ENCODE measurements at regions not wholly inside any gene's neighbourhood (a gene's known extent, or its start where the extent isn't known, plus 50 kb on each side); places are given as distances from the start of the nearest gene placed in this dataset.

- H3K4me1 ChIP-seq (ENCODE audit: control insufficient read depth in 2 of 2, insufficient read depth in 2 of 2, low read length in 2 of 2) = no peaks in the 10 kb centered on the region
- no peaks in the 10 kb centered on the region for H3K9me3 ChIP-seq (ENCODE audit: control insufficient read depth in 2 of 2, low read length in 2 of 2)
- no peak overlapping the region for H3K4me3 ChIP-seq (ENCODE audit: low read length in 2 of 2)
- no peaks in the 10 kb centered on the region for H3K27me3 ChIP-seq (ENCODE audit: control insufficient read depth in 2 of 2, insufficient read depth in 2 of 2, low read length in 2 of 2)
- no peak overlapping the region for H3K9ac ChIP-seq (ENCODE audit: low read depth in 1 of 2, low read length in 2 of 2)
- H3K36me3 ChIP-seq (ENCODE audit: control insufficient read depth in 2 of 2, insufficient read depth in 2 of 2, low read length in 2 of 2) = no peaks in the 10 kb centered on the region
- H3K27ac ChIP-seq (ENCODE audit: low read depth in 2 of 2, low read length in 2 of 2) = no peak overlapping the region
These were observed 527.7 kb downstream of the ANKRD50 start for GRCh38 chr4:124184792-124185191.

- no peaks in the 10 kb centered on the region for H3K9me3 ChIP-seq (ENCODE audit: control insufficient read depth in 2 of 2, low read length in 2 of 2)
- H3K27me3 ChIP-seq (ENCODE audit: control insufficient read depth in 2 of 2, insufficient read depth in 2 of 2, low read length in 2 of 2) = no peaks in the 10 kb centered on the region
- H3K4me1 ChIP-seq (ENCODE audit: control insufficient read depth in 2 of 2, insufficient read depth in 2 of 2, low read length in 2 of 2) = no peaks in the 10 kb centered on the region
- no peak overlapping the region for H3K4me3 ChIP-seq (ENCODE audit: low read length in 2 of 2)
- no peak overlapping the region for H3K27ac ChIP-seq (ENCODE audit: low read depth in 2 of 2, low read length in 2 of 2)
- H3K36me3 ChIP-seq (ENCODE audit: control insufficient read depth in 2 of 2, insufficient read depth in 2 of 2, low read length in 2 of 2) = no peaks in the 10 kb centered on the region
- no peak overlapping the region for H3K9ac ChIP-seq (ENCODE audit: low read depth in 1 of 2, low read length in 2 of 2)
These were observed 523.9 kb downstream of the ANKRD50 start for GRCh38 chr4:124188595-124188994.

GRCh38 chr4:124189545-124189944 is 523.0 kb downstream of the ANKRD50 start:
- H3K4me1 ChIP-seq (ENCODE audit: control insufficient read depth in 2 of 2, insufficient read depth in 2 of 2, low read length in 2 of 2) = no peaks in the 10 kb centered on the region
- no peak overlapping the region for H3K27ac ChIP-seq (ENCODE audit: low read depth in 2 of 2, low read length in 2 of 2)
- H3K9ac ChIP-seq (ENCODE audit: low read depth in 1 of 2, low read length in 2 of 2) = no peak overlapping the region
- no peaks in the 10 kb centered on the region for H3K36me3 ChIP-seq (ENCODE audit: control insufficient read depth in 2 of 2, insufficient read depth in 2 of 2, low read length in 2 of 2)
- no peaks in the 10 kb centered on the region for H3K27me3 ChIP-seq (ENCODE audit: control insufficient read depth in 2 of 2, insufficient read depth in 2 of 2, low read length in 2 of 2)
- H3K4me3 ChIP-seq (ENCODE audit: low read length in 2 of 2) = no peak overlapping the region
- no peaks in the 10 kb centered on the region for H3K9me3 ChIP-seq (ENCODE audit: control insufficient read depth in 2 of 2, low read length in 2 of 2)

DNA sequence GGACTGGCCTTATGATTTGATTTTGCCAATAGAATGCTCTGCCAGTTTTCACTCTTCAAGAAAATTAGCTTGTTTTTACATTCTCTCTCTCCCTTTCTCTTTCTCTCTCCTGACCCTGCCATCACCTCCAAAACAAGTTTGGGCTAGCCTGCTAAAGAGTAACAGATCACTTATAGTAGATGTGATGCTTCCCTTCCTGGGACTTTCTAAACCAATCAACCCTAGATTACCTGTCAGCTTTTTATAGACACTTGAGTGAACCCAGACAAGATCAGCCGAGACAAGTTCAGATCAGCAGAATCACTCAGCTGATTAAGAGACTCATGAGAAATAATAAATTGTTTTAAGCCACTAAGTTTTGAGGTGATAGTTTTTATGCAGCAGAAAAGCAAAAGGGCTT is 521.2 kb downstream of the ANKRD50 start:
- no peak overlapping the region for H3K27ac ChIP-seq (ENCODE audit: low read depth in 2 of 2, low read length in 2 of 2)
- H3K27me3 ChIP-seq (ENCODE audit: control insufficient read depth in 2 of 2, insufficient read depth in 2 of 2, low read length in 2 of 2) = no peaks in the 10 kb centered on the region
- no peaks in the 10 kb centered on the region for H3K36me3 ChIP-seq (ENCODE audit: control insufficient read depth in 2 of 2, insufficient read depth in 2 of 2, low read length in 2 of 2)
- H3K4me3 ChIP-seq (ENCODE audit: low read length in 2 of 2) = no peak overlapping the region
- no peak overlapping the region for H3K9ac ChIP-seq (ENCODE audit: low read depth in 1 of 2, low read length in 2 of 2)
- no peaks in the 10 kb centered on the region for H3K9me3 ChIP-seq (ENCODE audit: control insufficient read depth in 2 of 2, low read length in 2 of 2)
- H3K4me1 ChIP-seq (ENCODE audit: control insufficient read depth in 2 of 2, insufficient read depth in 2 of 2, low read length in 2 of 2) = no peaks in the 10 kb centered on the region

GRCh38 chr4:124192544-124192943 is 520.0 kb downstream of the ANKRD50 start:
- Histone ChIP-seq H3K27me3 (ENCODE audit: control insufficient read depth in 2 of 2, insufficient read depth in 2 of 2, low read length in 2 of 2) (no peaks in the 10 kb centered on the region), H3K27ac (ENCODE audit: low read depth in 2 of 2, low read length in 2 of 2) (no peak overlapping the region), H3K36me3 (ENCODE audit: control insufficient read depth in 2 of 2, insufficient read depth in 2 of 2, low read length in 2 of 2) (no peaks in the 10 kb centered on the region), H3K4me3 (ENCODE audit: low read length in 2 of 2) (no peak overlapping the region), H3K9ac (ENCODE audit: low read depth in 1 of 2, low read length in 2 of 2) (no peak overlapping the region), H3K4me1 (ENCODE audit: control insufficient read depth in 2 of 2, insufficient read depth in 2 of 2, low read length in 2 of 2) (no peaks in the 10 kb centered on the region), H3K9me3 (ENCODE audit: control insufficient read depth in 2 of 2, low read length in 2 of 2) (no peaks in the 10 kb centered on the region)

GRCh38 chr4:124199185-124199584 is 513.3 kb downstream of the ANKRD50 start:
- Histone ChIP-seq H3K27me3 (ENCODE audit: control insufficient read depth in 2 of 2, insufficient read depth in 2 of 2, low read length in 2 of 2) (no peaks in the 10 kb centered on the region), H3K9ac (ENCODE audit: low read depth in 1 of 2, low read length in 2 of 2) (no peak overlapping the region), H3K4me3 (ENCODE audit: low read length in 2 of 2) (no peak overlapping the region), H3K36me3 (ENCODE audit: control insufficient read depth in 2 of 2, insufficient read depth in 2 of 2, low read length in 2 of 2) (no peaks in the 10 kb centered on the region), H3K27ac (ENCODE audit: low read depth in 2 of 2, low read length in 2 of 2) (no peak overlapping the region), H3K4me1 (ENCODE audit: control insufficient read depth in 2 of 2, insufficient read depth in 2 of 2, low read length in 2 of 2) (no peaks in the 10 kb centered on the region), H3K9me3 (ENCODE audit: control insufficient read depth in 2 of 2, low read length in 2 of 2) (no peaks in the 10 kb centered on the region)

GRCh38 chr4:124199755-124200154 is 512.8 kb downstream of the ANKRD50 start:
- H3K36me3 ChIP-seq (ENCODE audit: control insufficient read depth in 2 of 2, insufficient read depth in 2 of 2, low read length in 2 of 2) = no peaks in the 10 kb centered on the region
- no peak overlapping the region for H3K9ac ChIP-seq (ENCODE audit: low read depth in 1 of 2, low read length in 2 of 2)
- H3K4me3 ChIP-seq (ENCODE audit: low read length in 2 of 2) = no peak overlapping the region
- no peaks in the 10 kb centered on the region for H3K9me3 ChIP-seq (ENCODE audit: control insufficient read depth in 2 of 2, low read length in 2 of 2)
- no peak overlapping the region for H3K27ac ChIP-seq (ENCODE audit: low read depth in 2 of 2, low read length in 2 of 2)
- no peaks in the 10 kb centered on the region for H3K27me3 ChIP-seq (ENCODE audit: control insufficient read depth in 2 of 2, insufficient read depth in 2 of 2, low read length in 2 of 2)
- no peaks in the 10 kb centered on the region for H3K4me1 ChIP-seq (ENCODE audit: control insufficient read depth in 2 of 2, insufficient read depth in 2 of 2, low read length in 2 of 2)

DNA sequence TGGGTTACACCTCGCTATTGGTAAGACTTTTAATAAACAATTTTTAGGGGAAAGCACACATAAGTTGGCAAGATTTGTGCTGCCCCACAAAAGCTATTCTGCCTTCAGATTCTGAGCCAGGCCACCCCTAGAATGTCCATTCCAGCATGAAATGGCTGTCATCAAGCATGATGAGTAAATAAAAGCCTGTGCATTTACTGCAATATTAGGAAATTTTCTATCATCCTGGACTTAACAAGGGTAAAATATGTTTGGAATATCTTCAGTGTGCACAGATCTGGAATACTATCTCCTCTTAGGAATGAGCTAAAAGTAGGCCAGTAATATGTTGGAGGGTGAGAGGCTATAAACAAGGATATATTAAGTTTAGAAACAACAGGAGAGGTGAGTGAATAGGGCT is 510.9 kb downstream of the ANKRD50 start:
- Histone ChIP-seq H3K27me3 (ENCODE audit: control insufficient read depth in 2 of 2, insufficient read depth in 2 of 2, low read length in 2 of 2) (no peaks in the 10 kb centered on the region), H3K9ac (ENCODE audit: low read depth in 1 of 2, low read length in 2 of 2) (no peak overlapping the region), H3K4me3 (ENCODE audit: low read length in 2 of 2) (no peak overlapping the region), H3K27ac (ENCODE audit: low read depth in 2 of 2, low read length in 2 of 2) (no peak overlapping the region), H3K36me3 (ENCODE audit: control insufficient read depth in 2 of 2, insufficient read depth in 2 of 2, low read length in 2 of 2) (no peaks in the 10 kb centered on the region), H3K4me1 (ENCODE audit: control insufficient read depth in 2 of 2, insufficient read depth in 2 of 2, low read length in 2 of 2) (no peaks in the 10 kb centered on the region), H3K9me3 (ENCODE audit: control insufficient read depth in 2 of 2, low read length in 2 of 2) (no peaks in the 10 kb centered on the region)

- Histone ChIP-seq H3K4me1 (ENCODE audit: control insufficient read depth in 2 of 2, insufficient read depth in 2 of 2, low read length in 2 of 2) (no peaks in the 10 kb centered on the region), H3K9me3 (ENCODE audit: control insufficient read depth in 2 of 2, low read length in 2 of 2) (no peaks in the 10 kb centered on the region), H3K4me3 (ENCODE audit: low read length in 2 of 2) (no peak overlapping the region), H3K36me3 (ENCODE audit: control insufficient read depth in 2 of 2, insufficient read depth in 2 of 2, low read length in 2 of 2) (no peaks in the 10 kb centered on the region), H3K9ac (ENCODE audit: low read depth in 1 of 2, low read length in 2 of 2) (no peak overlapping the region), H3K27me3 (ENCODE audit: control insufficient read depth in 2 of 2, insufficient read depth in 2 of 2, low read length in 2 of 2) (no peaks in the 10 kb centered on the region), H3K27ac (ENCODE audit: low read depth in 2 of 2, low read length in 2 of 2) (no peak overlapping the region)
These were observed 510.4 kb downstream of the ANKRD50 start for GRCh38 chr4:124202099-124202498.

- Histone ChIP-seq H3K27ac (ENCODE audit: low read depth in 2 of 2, low read length in 2 of 2) (no peak overlapping the region), H3K4me1 (ENCODE audit: control insufficient read depth in 2 of 2, insufficient read depth in 2 of 2, low read length in 2 of 2) (no peaks in the 10 kb centered on the region), H3K9ac (ENCODE audit: low read depth in 1 of 2, low read length in 2 of 2) (no peak overlapping the region), H3K36me3 (ENCODE audit: control insufficient read depth in 2 of 2, insufficient read depth in 2 of 2, low read length in 2 of 2) (no peaks in the 10 kb centered on the region), H3K4me3 (ENCODE audit: low read length in 2 of 2) (no peak overlapping the region), H3K27me3 (ENCODE audit: control insufficient read depth in 2 of 2, insufficient read depth in 2 of 2, low read length in 2 of 2) (no peaks in the 10 kb centered on the region), H3K9me3 (ENCODE audit: control insufficient read depth in 2 of 2, low read length in 2 of 2) (no peaks in the 10 kb centered on the region)
These were observed 508.8 kb downstream of the ANKRD50 start for GRCh38 chr4:124203613-124204238.
